ENCODE measurements at regions not wholly inside any gene's neighbourhood (a gene's known extent, or its start where the extent isn't known, plus 50 kb on each side); places are given as distances from the start of the nearest gene placed in this dataset.

DNA sequence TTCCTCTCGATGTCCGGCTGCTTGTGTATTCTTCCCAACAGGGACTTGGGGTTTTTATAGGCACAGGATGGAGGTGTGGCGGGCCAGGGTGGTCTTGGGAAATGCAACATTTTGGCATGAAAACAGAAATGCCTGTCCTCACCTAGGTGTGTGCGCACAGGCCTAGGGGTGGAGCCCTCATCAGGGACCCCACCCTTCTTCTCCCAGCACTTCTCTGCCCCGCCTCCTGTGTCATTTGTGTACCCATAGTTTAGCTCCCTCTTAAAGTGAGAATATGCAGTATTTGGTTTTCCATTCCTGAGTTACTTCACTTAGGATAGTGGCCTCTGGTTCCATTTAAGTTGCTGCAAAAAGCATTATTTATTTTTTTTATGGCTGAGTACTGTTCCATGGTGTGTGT, 90.2 kb upstream of the ITGB1 start:
- TF ChIP-seq, protein P1, sequence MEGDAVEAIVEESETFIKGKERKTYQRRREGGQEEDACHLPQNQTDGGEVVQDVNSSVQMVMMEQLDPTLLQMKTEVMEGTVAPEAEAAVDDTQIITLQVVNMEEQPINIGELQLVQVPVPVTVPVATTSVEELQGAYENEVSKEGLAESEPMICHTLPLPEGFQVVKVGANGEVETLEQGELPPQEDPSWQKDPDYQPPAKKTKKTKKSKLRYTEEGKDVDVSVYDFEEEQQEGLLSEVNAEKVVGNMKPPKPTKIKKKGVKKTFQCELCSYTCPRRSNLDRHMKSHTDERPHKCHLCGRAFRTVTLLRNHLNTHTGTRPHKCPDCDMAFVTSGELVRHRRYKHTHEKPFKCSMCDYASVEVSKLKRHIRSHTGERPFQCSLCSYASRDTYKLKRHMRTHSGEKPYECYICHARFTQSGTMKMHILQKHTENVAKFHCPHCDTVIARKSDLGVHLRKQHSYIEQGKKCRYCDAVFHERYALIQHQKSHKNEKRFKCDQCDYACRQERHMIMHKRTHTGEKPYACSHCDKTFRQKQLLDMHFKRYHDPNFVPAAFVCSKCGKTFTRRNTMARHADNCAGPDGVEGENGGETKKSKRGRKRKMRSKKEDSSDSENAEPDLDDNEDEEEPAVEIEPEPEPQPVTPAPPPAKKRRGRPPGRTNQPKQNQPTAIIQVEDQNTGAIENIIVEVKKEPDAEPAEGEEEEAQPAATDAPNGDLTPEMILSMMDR (IDR thresholded peaks at IDR 0.05) = no peak
- TF ChIP-seq POLR2AphosphoS5 (IDR thresholded peaks at IDR 0.05) (no peak), EP300 (IDR thresholded peaks at IDR 0.05) (no peak)
